Naive thymus-derived CD4-positive, alpha-beta T cell (primary cell): ENCODE measurements at regions not wholly inside any gene's neighbourhood (a gene's known extent, or its start where the extent isn't known, plus 50 kb on each side); places are given as distances from the start of the nearest gene placed in this dataset.

Experiments
- ATAC-seq: fragments of 150-1000 bp; cut with Tn5 transposase; 2 replicates; pipeline ENCODE4 v1.10.0; 2021; ENCODE audit warnings: mild to moderate bottlenecking, moderate library complexity
- CTCF ChIA-PET: fragments of 350-600 bp; sonication (Branson Sonifier 250); formaldehyde crosslinking; loops from one replicate; lab custom pipeline; 2021; ENCODE audit warnings: antibody characterized with exemption; lab: Charles Lee
- POLR2A ChIA-PET: fragments of 350-600 bp; sonication (Branson Sonifier 250); formaldehyde crosslinking; loops from one replicate; lab custom pipeline; 2021; ENCODE audit warnings: antibody characterized with exemption, inconsistent platforms; lab: Charles Lee
- DNase-seq, 9 donors: peaks; one replicate each; pipeline versions ENCODE4 v3.0.0 to v3.0.0-alpha.2; 2020 to 2022; ENCODE audit warnings: mixed read lengths in 1 of 9
- H3K27ac ChIP-seq: one replicate; pipeline ENCODE4 v1.7.0; 2013; ENCODE audit warnings: mild to moderate bottlenecking, low read depth, low read length, moderate library complexity
- H3K27me3 ChIP-seq, 2 donors: one replicate each; pipeline ENCODE4 v1.7.0; 2013; ENCODE audit warnings: low read length in 2 of 2, mild to moderate bottlenecking in 2 of 2, moderate library complexity in 2 of 2; ENCODE audit not compliant: control insufficient read depth in 2 of 2, insufficient read depth in 2 of 2
- H3K36me3 ChIP-seq, 3 experiments: 1 replicate in 2 of 3; 2 replicates in 1 of 3; pipeline ENCODE4 v1.7.0; 2013; ENCODE audit warnings: low read length in 3 of 3, mild to moderate bottlenecking in 3 of 3, moderate library complexity in 1 of 3; ENCODE audit not compliant: insufficient read depth in 3 of 3, control insufficient read depth in 2 of 3
- H3K4me1 ChIP-seq, 2 donors: one replicate each; pipeline ENCODE4 v1.7.0; 2013; ENCODE audit warnings: low read length in 2 of 2, mild to moderate bottlenecking in 2 of 2, moderate library complexity in 1 of 2; ENCODE audit not compliant: control insufficient read depth in 2 of 2, insufficient read depth in 2 of 2
- H3K4me3 ChIP-seq: 2 replicates; pipeline ENCODE4 v1.7.0; 2013; ENCODE audit warnings: mild to moderate bottlenecking, low read length
- H3K9me3 ChIP-seq, 3 experiments: 1 replicate in 2 of 3; 2 replicates in 1 of 3; pipeline ENCODE4 v1.7.0; 2013; ENCODE audit warnings: low read length in 3 of 3; ENCODE audit not compliant: control insufficient read depth in 2 of 3
- H3K27ac Mint-ChIP-seq, 9 donors: one replicate each; pipeline ENCODE4 v1.8.0; 2020 to 2022; ENCODE audit warnings: mixed read lengths in 9 of 9, mild to moderate bottlenecking in 8 of 9, moderate library complexity in 5 of 9, inconsistent platforms in 2 of 9
- H3K27me3 Mint-ChIP-seq, 5 donors: one replicate each; pipeline ENCODE4 v1.8.0; 2021 to 2022; ENCODE audit warnings: mixed read lengths in 5 of 5, mild to moderate bottlenecking in 1 of 5
- H3K36me3 Mint-ChIP-seq, 5 donors: one replicate each; pipeline ENCODE4 v1.8.0; 2020 to 2022; ENCODE audit warnings: mixed read lengths in 5 of 5, mild to moderate bottlenecking in 3 of 5, inconsistent platforms in 1 of 5
- H3K4me1 Mint-ChIP-seq, 7 donors: one replicate each; pipeline ENCODE4 v1.8.0; 2020 to 2022; ENCODE audit warnings: mixed read lengths in 7 of 7, mild to moderate bottlenecking in 3 of 7, inconsistent platforms in 1 of 7
- H3K4me3 Mint-ChIP-seq, 10 donors: one replicate each; pipeline ENCODE4 v1.8.0; 2020 to 2022; ENCODE audit warnings: mild to moderate bottlenecking in 10 of 10, mixed read lengths in 10 of 10, moderate library complexity in 6 of 10, inconsistent platforms in 2 of 10
- H3K9me3 Mint-ChIP-seq, 11 donors: one replicate each; pipeline ENCODE4 v1.8.0; 2020 to 2022; ENCODE audit warnings: mixed read lengths in 11 of 11, mild to moderate bottlenecking in 4 of 11, inconsistent platforms in 1 of 11, moderate library complexity in 1 of 11
- intact Hi-C, 2 donors: fragments of 100-400 bp; cut with micrococcal nuclease; formaldehyde crosslinking; loops; one replicate each; pipeline ENCODE4 v1.15.1; 2023

DNA sequence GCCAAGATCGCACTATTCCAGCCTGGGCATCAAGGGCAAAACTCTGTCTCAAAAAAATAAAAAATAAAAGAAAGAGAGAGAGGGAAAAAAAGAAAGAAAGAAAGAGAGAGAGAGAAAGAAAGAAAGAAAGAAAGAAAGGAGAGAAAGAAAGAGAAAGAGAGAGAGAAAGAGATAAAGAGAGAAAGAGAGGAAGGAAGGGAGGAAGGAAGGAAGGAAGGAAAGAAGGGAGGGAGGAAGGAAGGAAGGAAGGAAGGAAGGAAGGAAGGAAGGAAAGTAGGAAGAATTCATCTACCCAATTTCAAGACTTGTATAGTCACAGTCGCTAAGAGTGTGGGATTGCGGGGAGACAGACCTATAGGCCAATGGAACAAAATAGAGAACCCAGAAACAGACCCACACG lies 290.6 kb downstream of the NPHP4 start:
- no peak for DNase-seq
- no peak overlapping the region for H3K27ac ChIP-seq
- H3K4me3 ChIP-seq = no peak overlapping the region
- H3K27me3 Mint-ChIP-seq = peaks cover 0 to 10% (median 4%) of the 10 kb centered on the region in 5 donors
- no peak overlapping the region for H3K4me3 Mint-ChIP-seq
- H3K9me3 ChIP-seq = no peaks in the 10 kb centered on the region
- no peak overlapping the region for H3K27ac Mint-ChIP-seq
- no peaks in the 10 kb centered on the region for H3K36me3 ChIP-seq
- intact Hi-C loops = no loop called here
- no peaks in the 10 kb centered on the region for H3K36me3 Mint-ChIP-seq
- no peaks in the 10 kb centered on the region for H3K27me3 ChIP-seq
- ChIA-PET POLR2A (no interaction called here), CTCF (no interaction called here)
- ATAC-seq = no peak
- no peaks in the 10 kb centered on the region for H3K4me1 Mint-ChIP-seq
- H3K9me3 Mint-ChIP-seq = peaks cover 0 to 4% (median 0%) of the 10 kb centered on the region in 11 donors
- no peaks in the 10 kb centered on the region for H3K4me1 ChIP-seq

DNA sequence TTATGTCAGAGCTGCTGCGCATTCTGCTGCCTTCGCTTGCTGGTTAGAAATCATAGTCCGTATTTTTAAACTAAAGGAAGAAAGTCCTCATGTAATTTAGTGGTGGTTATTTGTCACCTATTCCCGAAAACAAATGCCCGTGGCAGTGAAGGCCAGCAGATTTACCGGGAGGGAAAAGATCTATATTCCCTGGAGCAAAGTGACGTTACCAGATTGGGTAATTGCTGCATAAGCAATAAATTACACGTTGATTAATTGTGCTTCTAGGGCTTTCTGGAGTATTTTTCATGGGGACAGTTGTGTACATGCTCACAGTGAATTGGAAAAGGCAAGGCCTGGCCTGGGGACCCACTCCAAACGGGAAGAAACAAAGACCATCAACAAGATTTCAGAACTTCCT lies 298.7 kb downstream of the NPHP4 start:
- no peak overlapping the region for H3K4me3 Mint-ChIP-seq
- intact Hi-C loops = no loop called here
- Histone ChIP-seq H3K27me3 (no peaks in the 10 kb centered on the region), H3K4me1 (no peaks in the 10 kb centered on the region), H3K36me3 (no peaks in the 10 kb centered on the region), H3K27ac (no peak overlapping the region), H3K9me3 (no peaks in the 10 kb centered on the region), H3K4me3 (no peak overlapping the region)
- no peaks in the 10 kb centered on the region for H3K4me1 Mint-ChIP-seq
- no peak for DNase-seq
- no peak overlapping the region for H3K27ac Mint-ChIP-seq
- H3K9me3 Mint-ChIP-seq = peaks cover 0 to 4% (median 0%) of the 10 kb centered on the region in 11 donors
- ChIA-PET CTCF (no interaction called here), POLR2A (no interaction called here)
- peaks cover 0 to 32% (median 21%) of the 10 kb centered on the region in 5 donors for H3K27me3 Mint-ChIP-seq
- H3K36me3 Mint-ChIP-seq = no peaks in the 10 kb centered on the region
- no peak for ATAC-seq

DNA sequence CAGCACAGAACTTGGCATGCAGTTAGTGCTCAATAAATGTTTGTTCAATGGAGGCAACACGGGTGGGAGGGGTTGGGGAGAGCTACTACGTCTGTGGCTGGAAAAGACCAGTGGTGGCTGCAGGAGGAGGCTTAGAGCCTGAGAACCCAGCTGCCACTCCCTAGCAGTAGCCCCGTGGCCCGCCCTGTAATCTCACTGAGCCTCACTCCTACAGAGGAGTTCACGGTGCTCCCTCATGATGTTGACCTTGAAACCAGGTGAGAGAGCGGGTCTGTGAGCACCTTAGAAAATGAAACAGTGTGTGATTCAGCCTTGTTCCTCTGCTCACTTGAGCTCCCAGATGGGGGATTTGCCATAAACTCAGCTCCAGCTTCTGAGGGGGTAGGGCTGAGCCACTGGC lies 299.6 kb downstream of the NPHP4 start:
- CTCF ChIA-PET = no interaction called here

DNA sequence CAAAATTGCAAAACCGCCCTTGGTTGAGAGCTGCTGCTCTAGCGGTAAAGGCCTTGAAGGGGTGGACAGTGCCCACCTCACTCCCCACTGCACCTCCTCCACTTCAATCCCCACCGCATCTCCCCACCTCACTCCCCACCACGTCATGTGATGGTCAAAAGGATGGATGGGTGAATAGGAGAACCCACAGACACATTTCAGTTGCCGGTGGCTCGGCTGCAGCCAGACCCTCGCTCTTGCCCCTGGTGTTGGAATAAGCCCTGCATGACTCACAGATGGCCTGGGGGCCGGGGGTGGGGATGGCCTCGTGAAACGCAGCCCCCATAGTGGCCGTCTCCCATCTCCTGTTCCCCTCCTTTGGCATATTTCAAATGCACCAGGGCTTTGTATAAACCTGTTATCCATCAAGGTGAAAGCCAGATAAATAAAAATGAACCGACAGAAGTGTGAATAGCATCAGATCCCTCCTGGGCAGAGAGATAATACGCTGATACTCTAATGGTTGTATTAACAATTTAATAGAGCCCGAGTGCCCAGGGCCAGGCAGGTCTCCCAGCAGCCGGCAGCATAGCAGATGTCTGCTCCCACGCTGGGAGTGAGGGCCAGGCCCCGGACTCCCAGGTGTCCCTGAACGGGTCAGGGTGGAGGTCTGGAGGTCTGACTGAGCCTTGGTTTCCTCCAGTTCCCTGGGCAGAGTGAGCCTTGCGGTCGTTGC lies 300.3 kb downstream of the NPHP4 start:
- no peak overlapping the region for H3K27ac Mint-ChIP-seq
- no peaks in the 10 kb centered on the region for H3K4me1 ChIP-seq
- H3K27ac ChIP-seq = no peak overlapping the region
- H3K4me3 ChIP-seq = no peak overlapping the region
- no peaks in the 10 kb centered on the region for H3K36me3 Mint-ChIP-seq
- no peaks in the 10 kb centered on the region for H3K27me3 ChIP-seq
- no peaks in the 10 kb centered on the region for H3K4me1 Mint-ChIP-seq
- no peaks in the 10 kb centered on the region for H3K36me3 ChIP-seq
- DNase-seq = no peak
- ChIA-PET CTCF (no interaction called here), POLR2A (no interaction called here)
- no peak overlapping the region for H3K4me3 Mint-ChIP-seq
- no peaks in the 10 kb centered on the region for H3K9me3 Mint-ChIP-seq
- intact Hi-C loops = no loop called here
- H3K9me3 ChIP-seq = no peaks in the 10 kb centered on the region
- peaks cover 0 to 31% (median 20%) of the 10 kb centered on the region in 5 donors for H3K27me3 Mint-ChIP-seq
- no peak for ATAC-seq

More for the DNA sequence above, 299.6 kb downstream of the NPHP4 start:
- no peak overlapping the region for H3K4me3 Mint-ChIP-seq
- H3K27ac ChIP-seq = no peak overlapping the region
- no peaks in the 10 kb centered on the region for H3K9me3 ChIP-seq
- no peaks in the 10 kb centered on the region for H3K4me1 ChIP-seq
- no peak for ATAC-seq
- H3K4me3 ChIP-seq = no peak overlapping the region
- H3K4me1 Mint-ChIP-seq = no peaks in the 10 kb centered on the region
- no peaks in the 10 kb centered on the region for H3K36me3 Mint-ChIP-seq
- H3K27me3 ChIP-seq = no peaks in the 10 kb centered on the region
- DNase-seq = no peak
- intact Hi-C loops = no loop called here
- POLR2A ChIA-PET = no interaction called here
- H3K9me3 Mint-ChIP-seq = peaks cover 0 to 2% (median 0%) of the 10 kb centered on the region in 11 donors
- H3K27me3 Mint-ChIP-seq = peaks cover 0 to 34% (median 19%) of the 10 kb centered on the region in 5 donors
- H3K36me3 ChIP-seq = no peaks in the 10 kb centered on the region
- no peak overlapping the region for H3K27ac Mint-ChIP-seq

DNA sequence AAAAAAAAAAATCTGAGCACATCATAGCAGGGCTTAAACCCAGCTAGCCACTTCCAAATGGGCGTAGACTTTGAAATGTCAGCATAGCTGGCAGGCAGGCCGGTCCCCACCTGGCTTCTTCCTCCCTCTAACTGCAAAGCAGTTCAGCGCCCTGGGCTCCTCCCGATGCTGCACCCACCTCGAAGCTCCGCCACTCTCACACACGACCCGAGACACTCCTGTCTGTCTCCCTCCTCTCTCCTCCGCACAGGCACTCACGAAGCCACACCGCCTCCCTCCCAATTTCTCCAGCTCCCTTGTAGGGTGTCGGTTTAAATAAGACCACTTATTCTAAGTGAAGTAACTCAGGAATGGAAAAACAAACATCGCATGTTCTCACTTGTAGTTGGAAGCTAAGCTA lies 301.3 kb downstream of the NPHP4 start:
- no peaks in the 10 kb centered on the region for H3K27me3 ChIP-seq
- H3K4me3 Mint-ChIP-seq = no peak overlapping the region
- intact Hi-C loops = no loop called here
- no peak overlapping the region for H3K27ac Mint-ChIP-seq
- H3K36me3 ChIP-seq = no peaks in the 10 kb centered on the region
- H3K4me1 Mint-ChIP-seq = no peaks in the 10 kb centered on the region
- ChIA-PET POLR2A (no interaction called here), CTCF (no interaction called here)
- H3K4me1 ChIP-seq = no peaks in the 10 kb centered on the region
- H3K9me3 ChIP-seq = no peaks in the 10 kb centered on the region
- ATAC-seq (no peak), DNase-seq (no peak)
- H3K27ac ChIP-seq = no peak overlapping the region
- H3K27me3 Mint-ChIP-seq = peaks cover 0 to 34% (median 22%) of the 10 kb centered on the region in 5 donors
- H3K4me3 ChIP-seq = no peak overlapping the region
- no peaks in the 10 kb centered on the region for H3K36me3 Mint-ChIP-seq
- H3K9me3 Mint-ChIP-seq = peaks cover 0 to 3% (median 0%) of the 10 kb centered on the region in 11 donors

DNA sequence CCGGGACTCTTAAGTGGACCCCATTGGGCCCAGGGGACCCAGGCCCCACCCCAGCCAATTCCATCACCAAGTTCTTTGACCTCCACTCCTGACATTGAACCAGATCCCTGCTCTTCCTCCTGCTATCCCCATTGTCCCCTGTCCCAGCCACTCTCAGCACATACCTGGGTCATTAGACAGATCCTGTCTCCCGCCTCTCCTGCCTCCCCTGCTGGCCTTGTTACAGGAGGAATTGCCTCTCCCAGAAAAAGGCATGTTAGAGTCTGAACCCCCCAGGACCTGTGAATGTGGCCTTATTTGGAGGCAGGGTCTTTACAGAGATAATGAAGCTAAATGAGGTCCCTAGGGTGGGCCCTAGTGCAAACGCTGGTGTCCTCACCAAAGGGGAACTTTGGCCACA lies 301.9 kb downstream of the NPHP4 start:
- POLR2A ChIA-PET = no interaction called here
- Histone ChIP-seq H3K4me1 (no peaks in the 10 kb centered on the region), H3K9me3 (no peaks in the 10 kb centered on the region), H3K36me3 (no peaks in the 10 kb centered on the region), H3K27ac (no peak overlapping the region), H3K4me3 (no peak overlapping the region), H3K27me3 (no peaks in the 10 kb centered on the region)
- DNase-seq (no peak), ATAC-seq (no peak)
- H3K27me3 Mint-ChIP-seq = peaks cover 0 to 34% (median 22%) of the 10 kb centered on the region in 5 donors
- H3K4me3 Mint-ChIP-seq = no peak overlapping the region
- peaks cover 0 to 3% (median 0%) of the 10 kb centered on the region in 11 donors for H3K9me3 Mint-ChIP-seq
- no peaks in the 10 kb centered on the region for H3K4me1 Mint-ChIP-seq
- CTCF ChIA-PET = no interaction called here
- H3K36me3 Mint-ChIP-seq = no peaks in the 10 kb centered on the region
- intact Hi-C loops = no loop called here
- no peak overlapping the region for H3K27ac Mint-ChIP-seq
